ENCODE measurements at regions not wholly inside any gene's neighbourhood (a gene's known extent, or its start where the extent isn't known, plus 50 kb on each side); places are given as distances from the start of the nearest gene placed in this dataset.

- intact Hi-C loops (cut with DNase I), result no loop called here
- no peak overlapping the region for H3K27ac ChIP-seq
- DNase-seq (ENCODE audit: extremely low spot score in 2 of 2), result no peak
- TF ChIP-seq POLR2A (IDR thresholded peaks at IDR 0.05) (no peak), CTCF (IDR thresholded peaks at IDR 0.05) (no peak), POLR2AphosphoS5 (IDR thresholded peaks at IDR 0.05; ENCODE audit: insufficient read depth in 1 of 2, low read depth in 1 of 2) (no peak)
- no peaks in the 10 kb centered on the region for H3K4me1 ChIP-seq
- no peaks in the 10 kb centered on the region for H3K36me3 ChIP-seq
- H3K4me3 ChIP-seq, result no peak overlapping the region
- no peaks in the 10 kb centered on the region for H3K27me3 ChIP-seq
- H3K9me3 ChIP-seq, result no peaks in the 10 kb centered on the region
Measured at GRCh38 chr6:163893609-163894189, 479.2 kb downstream of the QKI start.

DNA sequence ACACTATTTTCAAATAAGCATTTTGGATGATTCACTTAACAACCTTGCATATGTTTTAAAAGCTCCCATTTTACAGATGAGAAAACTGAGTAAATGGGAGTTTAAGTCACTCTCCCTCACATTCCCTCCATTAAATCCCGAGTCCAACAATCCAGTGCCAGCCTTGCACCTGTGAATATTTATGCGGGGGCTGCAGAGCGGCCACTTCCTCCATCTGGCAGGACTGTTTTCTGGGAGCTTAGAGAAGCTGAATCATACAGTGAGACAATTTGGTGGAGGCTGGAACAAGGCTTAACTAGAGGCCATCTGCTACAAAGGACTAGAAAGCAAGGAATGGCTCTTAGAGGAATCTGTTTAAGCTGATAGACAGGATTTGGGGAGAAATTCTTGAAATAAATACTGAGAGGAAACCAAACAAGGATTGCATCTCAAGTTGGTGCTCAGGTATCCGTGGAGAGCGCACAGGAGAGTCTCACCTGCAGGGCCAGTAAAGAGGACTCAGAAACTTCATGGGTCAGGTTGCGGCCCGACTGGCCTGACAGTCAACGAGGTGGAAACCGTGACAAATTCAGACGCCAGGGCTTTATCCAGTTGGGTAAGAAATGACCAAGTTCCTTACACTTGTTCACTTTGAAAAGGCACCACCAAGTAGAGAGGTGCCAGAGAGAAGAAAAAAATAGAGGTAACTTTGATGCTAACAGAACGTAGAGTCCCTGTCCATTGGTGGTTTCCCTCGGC lies 478.5 kb downstream of the QKI start:
- Histone ChIP-seq H3K4me3 (no peak overlapping the region), H3K9me3 (no peaks in the 10 kb centered on the region), H3K4me1 (no peaks in the 10 kb centered on the region), H3K27me3 (no peaks in the 10 kb centered on the region), H3K27ac (no peak overlapping the region), H3K36me3 (no peaks in the 10 kb centered on the region)
- DNase-seq (ENCODE audit: extremely low spot score in 2 of 2), result no peak
- TF ChIP-seq POLR2AphosphoS5 (IDR thresholded peaks at IDR 0.05; ENCODE audit: insufficient read depth in 1 of 2, low read depth in 1 of 2) (no peak), POLR2A (IDR thresholded peaks at IDR 0.05) (no peak), CTCF (IDR thresholded peaks at IDR 0.05) (no peak)
- intact Hi-C loops (cut with DNase I), result no loop called here

DNA sequence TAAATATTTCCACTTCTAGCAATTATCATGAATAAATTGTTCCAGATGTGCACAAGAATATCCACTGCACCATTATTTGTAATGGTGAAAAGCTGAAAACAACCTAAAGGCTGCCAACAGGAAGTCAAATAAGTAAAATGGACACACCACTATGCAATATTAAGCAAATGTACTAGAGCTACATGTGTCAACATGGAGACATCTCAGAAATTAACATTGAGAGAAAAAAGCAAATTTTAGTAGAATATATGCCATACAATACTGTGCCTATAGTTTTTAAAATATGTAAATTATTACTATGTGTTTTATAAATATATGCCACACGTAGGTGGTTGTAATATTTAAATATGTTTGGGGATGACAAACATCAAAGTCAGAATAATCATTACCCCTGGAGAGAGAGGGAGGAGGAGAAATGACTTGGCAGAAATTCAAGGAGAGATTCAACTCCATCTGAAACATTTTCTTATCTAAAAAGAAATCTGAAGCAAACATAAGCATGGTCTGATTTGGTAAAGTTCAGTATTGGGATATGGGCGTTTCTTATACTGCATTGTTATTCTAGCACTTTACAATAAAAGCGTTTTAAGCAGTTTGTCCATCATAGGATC lies 475.5 kb downstream of the QKI start:
- H3K27ac ChIP-seq, result no peak overlapping the region
- intact Hi-C loops (cut with DNase I), result no loop called here
- no peaks in the 10 kb centered on the region for H3K9me3 ChIP-seq
- H3K4me1 ChIP-seq, result no peaks in the 10 kb centered on the region
- H3K4me3 ChIP-seq, result no peak overlapping the region
- TF ChIP-seq CTCF (IDR thresholded peaks at IDR 0.05) (no peak), POLR2AphosphoS5 (IDR thresholded peaks at IDR 0.05; ENCODE audit: insufficient read depth in 1 of 2, low read depth in 1 of 2) (no peak), POLR2A (IDR thresholded peaks at IDR 0.05) (no peak)
- no peak for DNase-seq (ENCODE audit: extremely low spot score in 2 of 2)
- no peaks in the 10 kb centered on the region for H3K27me3 ChIP-seq
- no peaks in the 10 kb centered on the region for H3K36me3 ChIP-seq

DNA sequence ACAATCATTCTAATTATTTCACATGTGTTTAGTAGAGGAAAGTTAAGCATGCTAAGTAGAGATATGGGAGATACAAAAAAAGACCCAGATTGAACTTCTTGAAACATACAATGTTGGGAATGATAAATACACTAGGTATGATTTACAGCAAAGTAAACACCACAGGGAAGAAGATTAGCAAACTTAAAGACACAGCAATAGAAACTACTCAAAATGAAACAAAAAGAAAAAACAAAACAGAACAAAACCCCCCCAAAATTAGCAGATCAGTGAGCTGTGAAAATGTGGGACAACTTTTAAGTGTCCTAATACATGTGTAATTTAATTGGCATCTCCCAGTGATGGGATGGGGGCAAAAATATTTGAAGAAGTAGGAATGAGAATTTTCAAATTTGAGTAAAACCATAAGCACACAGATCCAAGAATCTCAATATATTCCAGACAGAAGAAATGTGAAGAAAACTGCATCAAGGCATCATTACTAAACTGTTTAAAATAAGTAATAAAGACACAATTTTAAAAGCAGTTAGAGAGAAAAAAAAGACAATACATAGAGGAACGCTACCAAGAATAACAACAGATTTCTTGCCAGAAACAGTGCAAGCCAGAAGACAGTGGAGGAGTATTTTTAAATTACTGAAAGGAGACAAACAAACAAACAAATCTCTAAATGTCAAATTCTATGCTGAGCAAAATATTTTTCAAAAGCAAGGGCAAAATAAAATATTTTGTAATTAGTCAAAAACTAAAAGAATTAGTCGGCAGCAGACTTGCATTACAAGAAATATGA lies 473.7 kb downstream of the QKI start:
- DNase-seq (ENCODE audit: extremely low spot score in 2 of 2), result no peak
- Histone ChIP-seq H3K36me3 (no peaks in the 10 kb centered on the region), H3K27me3 (no peaks in the 10 kb centered on the region), H3K9me3 (no peaks in the 10 kb centered on the region), H3K4me3 (no peak overlapping the region), H3K4me1 (no peaks in the 10 kb centered on the region), H3K27ac (no peak overlapping the region)
- intact Hi-C loops (cut with DNase I), result no loop called here
- TF ChIP-seq POLR2A (IDR thresholded peaks at IDR 0.05), result no peak
- TF ChIP-seq POLR2AphosphoS5 (IDR thresholded peaks at IDR 0.05; ENCODE audit: insufficient read depth in 1 of 2, low read depth in 1 of 2), result no peak
- TF ChIP-seq CTCF (IDR thresholded peaks at IDR 0.05), result no peak
